ENCODE measurements at regions not wholly inside any gene's neighbourhood (a gene's known extent, or its start where the extent isn't known, plus 50 kb on each side); places are given as distances from the start of the nearest gene placed in this dataset.
"Not testable (repeated sequence)": the region's sequence is repeated elsewhere in the genome, so short reads cannot be mapped to it uniquely, and the experiment has no call there.

GRCh38 chr3:165667676-165668075 lies 169.5 kb downstream of the BCHE start:
- H3K36me3 ChIP-seq = no peaks in the 10 kb centered on the region
- TF ChIP-seq, protein P1, sequence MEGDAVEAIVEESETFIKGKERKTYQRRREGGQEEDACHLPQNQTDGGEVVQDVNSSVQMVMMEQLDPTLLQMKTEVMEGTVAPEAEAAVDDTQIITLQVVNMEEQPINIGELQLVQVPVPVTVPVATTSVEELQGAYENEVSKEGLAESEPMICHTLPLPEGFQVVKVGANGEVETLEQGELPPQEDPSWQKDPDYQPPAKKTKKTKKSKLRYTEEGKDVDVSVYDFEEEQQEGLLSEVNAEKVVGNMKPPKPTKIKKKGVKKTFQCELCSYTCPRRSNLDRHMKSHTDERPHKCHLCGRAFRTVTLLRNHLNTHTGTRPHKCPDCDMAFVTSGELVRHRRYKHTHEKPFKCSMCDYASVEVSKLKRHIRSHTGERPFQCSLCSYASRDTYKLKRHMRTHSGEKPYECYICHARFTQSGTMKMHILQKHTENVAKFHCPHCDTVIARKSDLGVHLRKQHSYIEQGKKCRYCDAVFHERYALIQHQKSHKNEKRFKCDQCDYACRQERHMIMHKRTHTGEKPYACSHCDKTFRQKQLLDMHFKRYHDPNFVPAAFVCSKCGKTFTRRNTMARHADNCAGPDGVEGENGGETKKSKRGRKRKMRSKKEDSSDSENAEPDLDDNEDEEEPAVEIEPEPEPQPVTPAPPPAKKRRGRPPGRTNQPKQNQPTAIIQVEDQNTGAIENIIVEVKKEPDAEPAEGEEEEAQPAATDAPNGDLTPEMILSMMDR (IDR thresholded peaks at IDR 0.05) = no peak
- no peak for TF ChIP-seq POLR2A (IDR thresholded peaks at IDR 0.05)
- no peak for TF ChIP-seq POLR2AphosphoS5 (IDR thresholded peaks at IDR 0.05)
- DNase-seq (ENCODE audit: low spot score) = no peak
- H3K27me3 ChIP-seq (replicated peaks; ENCODE audit: insufficient read depth) = no peaks in the 10 kb centered on the region
- intact Hi-C loops (cut with DNase I) = no loop called here
- H3K9me3 ChIP-seq = no peaks in the 10 kb centered on the region
- WGBS = 93% methylated on average over 2 of the region's 2 CpGs
- no peak overlapping the region for H3K4me3 ChIP-seq
- no peak overlapping the region for H3K27ac ChIP-seq
- H3K4me1 ChIP-seq (replicated peaks) = no peaks in the 10 kb centered on the region

DNA sequence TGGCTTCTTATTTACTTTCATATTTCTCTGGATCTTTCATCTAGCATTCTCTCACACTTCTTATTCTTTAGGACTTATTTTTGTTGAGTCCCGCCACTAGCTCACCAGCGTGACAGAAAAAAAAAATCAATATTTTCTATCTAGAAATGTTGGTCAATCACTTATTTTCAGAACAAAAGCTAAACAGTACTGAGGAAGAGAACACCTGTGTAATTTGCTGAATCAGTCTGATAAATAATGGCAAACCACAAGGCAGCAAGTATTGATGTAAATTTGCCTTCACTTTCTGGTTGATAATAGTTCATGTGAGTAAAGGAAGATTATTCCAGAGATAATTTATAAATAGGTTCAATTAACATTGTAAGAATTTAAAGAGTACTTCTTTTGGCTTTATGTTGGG lies 179.2 kb downstream of the BCHE start:
- Histone ChIP-seq H3K4me3 (no peak overlapping the region), H3K4me1 (replicated peaks) (no peaks in the 10 kb centered on the region), H3K27me3 (replicated peaks; ENCODE audit: insufficient read depth) (no peaks in the 10 kb centered on the region), H3K27ac (no peak overlapping the region), H3K9me3 (no peaks in the 10 kb centered on the region), H3K36me3 (no peaks in the 10 kb centered on the region)
- TF ChIP-seq, protein P1 (IDR thresholded peaks at IDR 0.05) = no peak
- TF ChIP-seq POLR2AphosphoS5 (IDR thresholded peaks at IDR 0.05) = no peak
- no peak for TF ChIP-seq POLR2A (IDR thresholded peaks at IDR 0.05)
- WGBS = 90% methylated on average over 2 of the region's 2 CpGs
- DNase-seq (ENCODE audit: low spot score) = no peak
- intact Hi-C loops (cut with DNase I) = no loop called here

- DNase-seq (ENCODE audit: low spot score) = no peak
- intact Hi-C loops (cut with DNase I) = no loop called here
- H3K9me3 ChIP-seq = no peaks in the 10 kb centered on the region
- no peaks in the 10 kb centered on the region for H3K36me3 ChIP-seq
- H3K27me3 ChIP-seq (replicated peaks; ENCODE audit: insufficient read depth) = no peaks in the 10 kb centered on the region
- H3K27ac ChIP-seq = no peak overlapping the region
- 75% methylated on average over 1 of the region's 1 CpG for WGBS
- no peak overlapping the region for H3K4me3 ChIP-seq
- no peaks in the 10 kb centered on the region for H3K4me1 ChIP-seq (replicated peaks)
- TF ChIP-seq, protein P1 (IDR thresholded peaks at IDR 0.05) = no peak
- TF ChIP-seq POLR2A (IDR thresholded peaks at IDR 0.05) = no peak
- no peak for TF ChIP-seq POLR2AphosphoS5 (IDR thresholded peaks at IDR 0.05)
These were observed 184.0 kb downstream of the BCHE start for GRCh38 chr3:165653130-165653778.

- intact Hi-C loops (cut with DNase I) = loop anchor here (10.0 kb wide), 1 partner anchor 294 kb away; no protein-coding TSS in a partner anchor
- H3K27me3 ChIP-seq (replicated peaks; ENCODE audit: insufficient read depth); H3K4me1 ChIP-seq (replicated peaks); DNase-seq (ENCODE audit: low spot score); H3K27ac ChIP-seq; H3K4me3 ChIP-seq; H3K9me3 ChIP-seq; H3K36me3 ChIP-seq: not testable (repeated sequence)
- 98% methylated on average over 27 of the region's 30 CpGs for WGBS
These were observed 187.9 kb downstream of the BCHE start for GRCh38 chr3:165649282-165649681.

DNA sequence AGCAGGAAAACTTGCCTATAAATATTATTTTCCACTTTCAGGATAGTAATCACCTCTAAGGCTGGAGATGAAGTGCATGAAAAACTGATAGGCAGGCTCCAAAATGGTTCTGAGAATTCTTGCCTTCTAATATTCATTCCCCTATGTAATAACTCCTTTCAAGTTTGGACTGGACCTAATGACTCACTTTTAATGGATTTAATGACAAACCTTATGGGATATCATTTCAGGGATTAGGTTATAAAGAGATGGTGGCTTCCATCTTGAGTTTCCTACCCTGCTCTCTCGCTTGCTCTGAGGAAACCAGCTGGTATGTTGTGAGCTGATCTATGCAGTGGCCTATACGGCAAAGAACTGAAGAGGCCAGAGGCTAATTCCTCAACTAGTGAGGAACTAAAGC lies 192.0 kb downstream of the BCHE start:
- TF ChIP-seq, protein P1 (IDR thresholded peaks at IDR 0.05) = no peak
- TF ChIP-seq POLR2A (IDR thresholded peaks at IDR 0.05) = no peak
- TF ChIP-seq POLR2AphosphoS5 (IDR thresholded peaks at IDR 0.05) = no peak
- no peak overlapping the region for H3K4me3 ChIP-seq
- H3K4me1 ChIP-seq (replicated peaks) = no peaks in the 10 kb centered on the region
- DNase-seq (ENCODE audit: low spot score) = no peak
- 97% methylated on average over 2 of the region's 2 CpGs for WGBS
- intact Hi-C loops (cut with DNase I) = loop anchor here (10.0 kb wide), 1 partner anchor 290 kb away; no protein-coding TSS in a partner anchor
- H3K36me3 ChIP-seq = no peaks in the 10 kb centered on the region
- H3K27ac ChIP-seq = no peak overlapping the region
- no peaks in the 10 kb centered on the region for H3K9me3 ChIP-seq
- no peaks in the 10 kb centered on the region for H3K27me3 ChIP-seq (replicated peaks; ENCODE audit: insufficient read depth)

Measured in prostate gland (tissue), 2 donors.